ENCODE measurements at regions not wholly inside any gene's neighbourhood (a gene's known extent, or its start where the extent isn't known, plus 50 kb on each side); places are given as distances from the start of the nearest gene placed in this dataset.

DNA sequence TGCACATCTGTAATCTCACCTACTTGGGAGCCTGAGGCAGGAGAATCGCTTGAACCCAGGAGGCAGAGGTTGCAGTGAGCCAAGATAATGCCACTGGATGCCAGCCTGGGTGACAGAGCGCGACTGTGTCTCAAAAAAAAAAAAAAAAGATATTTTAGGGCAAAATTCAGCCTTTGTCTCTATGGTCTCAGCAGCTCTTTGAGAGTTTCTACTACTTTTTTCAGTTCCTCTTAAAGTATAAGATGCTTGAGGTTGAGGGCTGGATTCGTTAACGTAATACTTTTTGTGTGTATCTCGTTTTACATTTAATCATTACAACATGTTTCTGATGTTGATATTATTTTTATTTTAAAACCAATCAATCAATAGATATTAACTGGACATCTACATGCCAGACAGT, 381.2 kb upstream of the TBL1XR1 start:
- DNase-seq = no peak

DNA sequence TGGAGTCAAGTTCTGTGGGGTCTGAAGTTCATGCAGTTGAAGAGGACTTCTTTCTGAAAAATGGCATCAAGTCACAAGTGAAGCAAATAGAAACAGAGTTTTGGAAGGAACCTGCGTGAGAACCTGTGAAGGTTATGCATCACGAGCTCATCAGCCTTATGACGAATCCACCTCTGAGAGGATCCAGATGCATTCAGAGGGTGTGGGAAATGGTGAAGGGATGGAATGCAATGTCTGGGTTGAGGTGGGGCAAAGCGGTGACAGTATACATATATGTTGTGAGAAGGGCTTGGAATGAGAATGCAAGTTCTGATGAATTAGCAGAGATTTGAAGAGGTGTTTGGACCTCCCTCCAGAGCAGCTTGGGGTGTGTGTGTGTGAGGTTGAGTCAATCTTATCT, 382.1 kb upstream of the TBL1XR1 start:
- no peak for DNase-seq

DNA sequence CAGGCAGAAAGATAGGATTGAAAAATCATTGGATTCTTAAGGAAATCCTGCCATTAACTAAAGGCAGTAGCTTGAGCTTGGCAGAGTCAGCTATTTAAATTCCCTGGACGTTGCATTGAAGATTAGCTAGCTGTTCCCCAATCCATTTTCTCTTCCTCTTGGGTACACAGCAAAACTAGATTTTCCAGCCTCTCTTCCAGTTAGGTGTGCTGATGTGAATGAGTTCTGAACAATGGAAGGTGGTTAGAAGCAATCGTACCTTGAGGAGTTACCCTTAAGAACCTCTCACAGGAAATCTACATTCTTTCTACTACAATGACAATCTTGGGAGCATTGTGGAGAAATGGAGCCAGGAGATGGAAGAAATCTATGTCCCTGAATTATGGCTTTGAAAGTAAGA, 383.2 kb upstream of the TBL1XR1 start:
- no peak for DNase-seq

DNA sequence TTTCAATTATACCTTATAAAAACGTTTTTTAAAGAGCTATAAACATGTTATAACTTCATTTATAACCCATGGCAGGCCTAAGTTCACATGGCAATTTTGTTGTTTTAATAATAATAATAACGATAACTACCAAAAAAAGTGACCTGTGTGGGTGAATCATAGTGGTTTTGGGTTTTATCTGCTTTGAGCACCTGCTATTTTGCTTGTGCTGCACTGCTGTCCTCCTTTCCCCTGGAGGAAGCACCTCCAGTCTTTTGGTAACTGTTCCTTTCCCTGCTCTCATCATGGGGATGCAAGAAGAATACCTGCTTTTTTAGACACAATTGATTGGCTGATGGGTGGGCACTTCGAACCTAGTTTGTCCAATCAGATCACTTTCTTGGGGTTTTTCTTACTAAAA, 388.0 kb upstream of the TBL1XR1 start:
- no peak for DNase-seq

DNA sequence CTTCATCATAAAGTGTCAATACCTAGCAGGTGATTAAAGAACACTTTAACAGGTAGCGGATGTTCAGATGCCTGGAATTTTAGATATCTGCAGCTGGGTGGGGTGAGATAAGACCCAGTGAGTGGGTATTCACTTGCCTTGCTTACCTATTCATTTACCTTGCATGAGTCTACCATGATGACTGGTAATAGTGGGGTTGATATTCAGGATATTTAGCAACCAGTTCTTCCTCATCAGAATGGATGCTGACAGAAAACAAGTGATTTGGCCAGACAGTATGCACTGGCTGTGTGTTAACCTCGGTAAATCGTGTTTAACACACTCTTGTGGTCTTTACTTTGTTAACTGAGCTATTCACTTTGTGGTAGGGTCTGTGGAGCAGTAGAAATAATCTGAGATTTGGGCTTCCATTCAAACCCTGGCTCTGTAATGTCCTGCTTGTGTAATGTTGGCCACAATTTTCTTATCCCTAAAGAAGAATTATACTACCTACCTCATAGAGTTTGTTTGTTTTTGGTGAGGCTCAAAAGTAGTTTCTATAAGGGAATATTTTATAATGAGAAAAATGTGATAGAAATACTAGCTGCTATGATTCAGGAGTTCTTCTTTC, 391.9 kb upstream of the TBL1XR1 start:
- no peak for DNase-seq

DNA sequence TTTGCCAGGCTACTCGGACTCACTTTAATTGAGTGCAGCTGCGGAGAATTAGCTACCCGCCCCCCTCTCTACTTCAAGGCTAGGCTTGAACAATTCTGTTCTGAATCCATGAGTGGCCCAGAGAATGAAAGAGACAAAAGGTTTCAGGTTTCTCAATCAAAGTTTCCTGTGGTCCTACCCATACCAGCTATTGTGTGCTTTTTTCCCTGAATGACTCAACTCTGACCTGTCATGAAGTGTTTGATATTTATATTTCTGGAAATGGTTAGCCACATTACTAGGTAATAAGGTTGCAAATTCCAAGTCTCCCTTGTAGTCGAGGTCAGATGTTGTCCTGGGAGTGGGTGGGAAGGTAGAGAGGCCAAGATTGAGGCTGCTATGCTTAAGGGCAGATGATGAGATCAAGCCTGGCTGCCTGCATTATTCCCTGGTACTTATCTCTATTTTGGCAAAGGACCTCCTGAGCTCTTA, 392.7 kb upstream of the TBL1XR1 start:
- DNase-seq = peak; percentile 70

DNA sequence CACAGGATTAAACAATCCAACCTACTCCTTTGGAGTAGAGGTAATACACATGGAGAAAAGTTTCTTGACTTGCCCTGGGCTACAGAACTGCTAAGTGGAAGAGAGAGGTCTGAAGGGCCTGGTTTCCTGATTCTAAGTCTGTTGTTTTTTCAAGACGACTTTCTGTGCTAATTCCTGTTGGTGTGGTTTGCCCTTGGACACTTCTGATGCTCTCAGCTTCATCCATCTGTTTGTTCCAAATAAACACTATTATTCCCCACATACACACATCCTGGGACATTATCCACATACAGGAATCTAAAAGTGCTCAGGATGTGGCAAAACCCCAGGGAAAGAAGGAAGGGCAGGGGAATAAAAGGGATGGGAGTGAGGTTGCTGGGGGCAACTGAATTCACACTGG, 393.5 kb upstream of the TBL1XR1 start:
- no peak for DNase-seq

DNA sequence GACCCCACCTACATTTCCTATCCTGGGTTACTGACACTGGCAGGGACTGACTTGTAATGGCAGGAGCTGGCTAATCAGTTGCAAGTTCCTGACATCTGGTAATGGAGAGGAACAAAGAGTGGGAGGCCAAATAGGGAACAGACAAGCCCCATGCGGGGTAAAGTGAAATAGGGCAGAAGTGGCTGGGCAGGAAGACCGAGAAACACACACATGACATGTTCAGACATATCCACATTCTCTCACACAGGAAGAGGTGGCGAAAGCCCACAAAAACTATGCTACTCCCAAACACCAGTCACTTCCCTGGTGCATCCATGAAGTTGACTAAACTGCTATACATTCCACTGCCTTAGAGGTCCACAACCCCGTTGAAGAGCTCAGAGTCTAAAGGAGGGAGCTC, 394.1 kb upstream of the TBL1XR1 start:
- peak; percentile 11 for DNase-seq

DNA sequence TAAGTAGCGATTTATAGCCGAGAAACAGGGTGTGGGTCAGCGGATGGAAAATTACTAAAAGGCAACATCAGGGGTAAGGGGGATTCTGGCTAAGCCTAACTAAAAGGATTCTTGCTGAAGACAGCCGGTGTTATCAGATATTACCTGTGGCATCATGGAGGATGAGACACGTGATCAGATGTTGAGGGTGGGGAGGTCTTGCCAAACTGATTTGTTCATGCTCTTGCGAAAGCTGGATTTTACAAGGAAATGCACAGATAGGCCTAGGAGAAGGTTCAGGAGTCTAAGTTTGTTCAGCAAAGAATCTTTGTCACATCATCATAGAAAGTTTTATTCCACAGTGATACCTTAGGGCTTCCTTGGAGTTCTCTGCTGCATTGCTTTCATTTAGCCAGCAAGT, 396.8 kb upstream of the TBL1XR1 start:
- DNase-seq = no peak

DNA sequence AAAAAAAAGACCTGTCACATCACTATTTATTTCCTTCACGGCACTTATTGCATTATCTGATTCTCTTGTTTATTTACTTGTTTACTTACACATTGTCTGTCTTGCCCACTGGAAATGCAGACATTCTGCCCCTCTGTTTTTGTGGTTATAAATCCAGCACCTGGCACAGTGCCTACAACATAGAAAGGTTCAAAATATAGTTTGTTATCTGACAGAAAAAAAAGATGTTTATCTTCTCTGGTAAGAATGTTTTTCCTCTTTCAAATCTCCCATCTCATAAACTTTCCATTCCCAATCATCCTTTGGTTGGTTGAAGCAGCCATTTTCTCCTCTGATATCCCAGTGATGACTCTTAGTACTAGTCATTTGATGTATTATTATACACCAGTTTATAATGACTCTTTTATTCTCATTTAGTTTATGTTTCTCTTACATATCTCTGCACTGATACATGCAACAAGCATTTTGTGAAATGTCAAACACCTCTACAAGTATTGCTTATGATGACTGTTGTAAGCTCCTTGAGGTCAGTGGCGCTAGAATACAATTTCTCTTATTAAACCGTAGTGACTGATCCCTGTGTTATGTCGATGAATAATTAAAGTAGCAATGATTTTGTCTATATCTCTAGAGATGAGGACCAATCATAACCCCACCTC, 398.4 kb upstream of the TBL1XR1 start:
- no peak for DNase-seq

DNA sequence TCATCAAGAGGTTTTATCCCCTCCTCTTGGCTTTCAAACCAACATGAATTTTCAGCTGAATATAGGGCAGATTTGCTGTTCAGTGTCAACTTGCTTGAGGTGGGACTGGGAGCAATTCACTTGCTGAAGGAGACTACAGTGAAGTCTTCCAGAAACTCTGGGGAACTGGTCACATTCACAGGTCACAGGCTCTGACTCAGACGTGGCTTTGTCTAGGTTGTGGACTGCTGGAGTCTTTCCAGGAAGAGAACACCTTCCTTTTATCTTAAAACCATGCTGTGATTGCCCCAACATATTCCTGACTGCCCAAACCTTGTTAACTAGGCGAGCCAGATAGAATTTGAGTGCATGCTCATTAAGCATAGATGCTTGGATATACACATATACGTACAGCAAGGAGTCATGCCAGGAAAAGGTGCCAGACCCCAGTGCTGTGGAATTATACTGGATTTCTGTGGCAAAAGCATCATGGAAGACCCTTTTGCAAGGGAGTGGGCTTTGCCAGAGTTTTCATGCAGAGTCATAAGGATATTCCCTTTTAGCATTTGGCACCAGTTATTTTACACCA, 399.1 kb upstream of the TBL1XR1 start:
- DNase-seq = no peak

DNA sequence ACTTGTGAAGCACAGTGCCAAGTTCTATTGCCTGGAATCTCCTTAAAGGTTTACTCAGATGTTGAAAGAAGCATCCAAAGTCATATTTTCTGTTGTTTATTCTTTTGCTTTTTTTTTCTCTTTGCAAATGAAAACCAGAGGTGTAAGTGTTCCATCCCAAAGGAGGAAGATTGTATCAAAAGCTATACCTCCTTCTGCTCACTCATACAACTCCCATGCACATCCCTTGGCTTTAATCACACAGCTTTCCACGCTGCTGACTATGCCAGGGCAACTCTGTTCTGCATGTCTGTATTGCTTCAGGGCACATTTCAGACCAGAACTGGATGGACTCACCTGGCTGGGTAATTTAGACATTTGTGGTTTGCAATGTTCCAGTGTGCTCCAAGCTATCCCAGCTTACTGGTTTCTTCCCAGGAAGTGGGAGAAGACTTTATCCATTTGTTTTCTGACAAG, 399.6 kb upstream of the TBL1XR1 start:
- no peak for DNase-seq

DNA sequence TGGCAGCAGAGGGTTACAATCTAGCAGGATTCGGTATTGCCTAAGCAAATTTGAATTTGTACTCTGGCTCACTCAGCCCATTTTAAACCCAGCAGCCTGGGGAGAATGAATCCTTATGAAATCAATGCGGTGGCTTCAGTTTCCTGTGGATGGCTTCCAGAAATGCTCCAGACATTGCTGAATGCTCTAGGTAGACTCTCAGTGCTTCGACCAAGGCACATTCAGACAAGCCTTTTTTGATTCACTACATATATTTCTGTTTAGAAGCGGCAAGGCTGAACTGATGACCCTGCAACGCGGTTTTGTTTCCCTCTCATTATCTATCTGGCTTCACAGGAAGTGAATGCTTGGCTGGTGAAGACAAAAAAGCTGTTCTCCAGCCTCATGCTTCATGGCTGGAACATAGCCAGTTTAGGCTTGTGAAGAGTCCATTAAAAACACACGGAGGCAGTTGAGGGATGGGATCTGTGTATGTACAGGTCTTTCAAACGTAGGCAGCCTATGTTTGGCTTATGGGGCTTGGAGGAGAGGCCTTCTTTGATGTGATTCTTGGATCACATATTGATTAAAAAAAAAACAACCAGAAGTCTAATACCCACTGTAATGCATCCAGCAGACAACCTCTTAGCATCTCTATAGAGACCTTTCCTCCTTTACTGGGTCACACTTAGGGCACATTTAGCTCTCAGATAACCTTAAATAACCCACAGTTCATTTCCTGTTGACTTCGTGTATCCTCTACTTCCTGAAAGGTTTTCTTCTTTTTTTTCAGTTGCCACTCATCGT, 400.2 kb upstream of the TBL1XR1 start:
- peak; percentile 33 for DNase-seq

DNA sequence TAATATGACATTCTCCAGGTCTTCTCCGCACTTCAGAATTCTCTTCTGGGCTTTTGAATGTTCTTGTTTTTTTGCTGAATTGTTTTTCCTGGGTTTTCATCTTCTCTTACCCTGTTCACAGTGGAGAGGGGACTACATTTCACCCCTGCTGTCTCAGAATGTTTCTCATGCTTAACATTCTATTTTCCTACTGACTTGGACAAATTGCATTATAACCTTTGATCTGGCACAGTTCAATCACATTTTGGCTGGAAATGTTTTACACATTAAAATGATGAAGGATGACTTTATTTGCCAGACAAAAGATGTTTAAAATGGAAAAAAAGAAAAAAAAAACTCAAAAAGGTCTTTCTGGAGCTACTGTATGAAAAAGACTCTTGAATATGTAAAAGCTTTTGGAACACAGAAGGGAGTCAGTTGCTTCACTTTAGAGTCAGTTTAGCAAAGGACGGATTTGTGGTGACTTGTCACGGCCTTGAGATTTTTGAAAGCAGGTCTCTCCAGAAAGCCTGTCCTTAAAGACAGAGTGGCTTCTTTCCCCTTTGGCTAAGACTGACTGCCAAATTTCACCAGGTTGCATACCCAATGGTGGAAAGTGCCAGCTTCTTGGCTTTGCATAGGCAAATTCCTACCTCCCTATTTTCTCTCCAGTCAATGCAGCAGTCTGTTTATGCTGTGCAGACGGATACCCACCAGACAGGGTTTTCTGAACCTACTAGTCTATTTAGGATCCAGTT, 401.0 kb upstream of the TBL1XR1 start:
- DNase-seq = no peak

DNA sequence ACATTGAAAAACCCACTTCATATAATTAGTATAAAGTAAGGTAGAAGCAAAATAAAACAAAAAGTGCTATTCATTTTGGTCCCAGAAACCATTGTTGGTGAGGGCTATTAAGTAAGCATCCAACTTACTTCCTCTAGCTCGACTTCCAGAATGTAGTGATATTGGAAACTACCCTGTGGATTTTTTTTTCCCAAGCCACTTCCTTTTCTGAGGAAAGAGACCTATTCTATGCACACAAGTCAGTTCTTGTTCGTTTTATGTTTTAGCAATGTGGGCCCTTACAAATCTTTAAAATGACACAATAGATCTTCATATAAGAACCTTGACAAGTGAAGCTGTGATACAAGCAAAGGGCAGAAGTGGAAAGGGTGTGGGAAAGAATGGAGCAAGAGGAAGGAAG, 402.0 kb upstream of the TBL1XR1 start:
- DNase-seq = no peak

DNA sequence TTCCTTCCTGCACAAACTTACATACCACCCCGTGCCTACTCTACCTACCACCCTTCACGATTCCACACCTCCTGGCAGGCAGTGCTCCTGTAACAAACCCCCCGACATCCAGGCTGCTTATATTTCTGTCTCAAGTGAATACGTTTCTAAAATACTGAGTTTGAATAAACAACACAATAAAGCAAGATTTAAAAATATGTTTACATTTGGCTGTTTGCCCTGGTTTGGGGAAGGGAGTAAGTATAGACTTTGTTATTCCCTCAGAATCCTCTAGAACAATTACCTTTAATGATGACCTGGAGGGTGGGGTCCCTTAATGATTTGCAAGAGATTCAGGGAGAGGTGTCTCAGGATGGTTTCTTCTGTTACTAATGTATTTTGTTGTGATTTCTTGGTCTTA, 402.6 kb upstream of the TBL1XR1 start:
- DNase-seq = no peak

DNA sequence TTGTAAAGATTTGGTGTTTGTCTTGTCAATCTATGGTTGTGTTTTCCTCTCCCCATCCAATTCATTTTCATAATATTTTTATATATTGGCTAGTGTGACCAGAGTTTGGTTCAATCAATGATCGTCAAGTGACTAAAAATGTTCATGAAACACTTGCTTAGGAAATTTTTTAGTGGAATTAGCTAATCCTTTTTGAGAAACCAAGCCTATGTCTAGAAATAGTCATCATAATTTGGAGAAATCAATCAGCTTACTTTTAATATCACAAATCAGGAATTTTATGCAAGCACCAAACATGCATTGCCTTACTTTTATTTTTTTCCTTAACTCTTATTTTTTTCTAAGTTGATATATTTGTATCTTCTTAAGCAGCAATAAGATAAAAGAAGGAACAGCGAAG, 403.1 kb upstream of the TBL1XR1 start:
- DNase-seq = no peak

DNA sequence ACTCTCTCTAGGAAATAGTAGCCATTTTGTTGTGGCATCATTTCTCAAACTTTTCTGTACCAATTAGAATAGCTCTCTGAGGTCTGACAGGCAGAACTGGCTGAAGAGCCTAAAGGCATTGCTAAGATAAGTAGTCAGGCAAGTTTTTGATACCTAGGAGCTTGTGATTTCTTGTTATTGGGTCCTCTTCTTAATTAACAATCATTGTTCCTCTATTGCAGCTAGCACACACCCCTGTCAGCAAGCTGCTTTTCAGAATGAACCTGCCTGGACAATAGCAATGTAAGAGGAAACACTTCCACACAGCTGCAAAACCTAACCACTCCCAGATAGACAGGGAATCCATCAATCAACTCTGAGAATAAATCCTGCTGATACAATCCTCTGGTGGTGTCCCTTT, 403.9 kb upstream of the TBL1XR1 start:
- DNase-seq = no peak

DNA sequence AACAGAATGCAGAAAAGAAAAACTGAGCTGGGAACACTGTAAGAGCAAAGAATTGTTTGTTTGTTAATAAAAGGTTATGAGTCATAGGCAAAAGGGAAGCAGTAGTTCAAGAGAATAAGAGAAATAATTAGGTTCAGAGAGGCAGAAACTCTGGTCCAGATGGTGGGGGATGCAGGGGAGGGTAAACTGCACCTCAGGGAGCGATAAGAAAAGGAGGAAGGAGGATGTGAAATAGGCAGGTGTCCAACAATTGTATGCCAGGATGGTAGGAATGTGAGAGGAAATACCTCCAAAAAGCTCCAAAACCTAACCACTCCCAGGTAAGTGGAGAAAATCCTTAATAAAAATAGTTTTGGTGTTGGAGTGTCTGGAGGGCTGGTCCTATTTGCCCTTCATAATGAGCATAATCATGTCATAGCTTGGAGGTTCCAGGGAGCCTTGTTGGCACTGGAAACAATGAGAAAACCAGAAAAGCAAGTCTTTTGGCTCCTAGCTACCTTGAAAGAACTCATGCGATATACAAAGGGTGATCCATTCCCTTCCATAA, 405.4 kb upstream of the TBL1XR1 start:
- no peak for DNase-seq

DNA sequence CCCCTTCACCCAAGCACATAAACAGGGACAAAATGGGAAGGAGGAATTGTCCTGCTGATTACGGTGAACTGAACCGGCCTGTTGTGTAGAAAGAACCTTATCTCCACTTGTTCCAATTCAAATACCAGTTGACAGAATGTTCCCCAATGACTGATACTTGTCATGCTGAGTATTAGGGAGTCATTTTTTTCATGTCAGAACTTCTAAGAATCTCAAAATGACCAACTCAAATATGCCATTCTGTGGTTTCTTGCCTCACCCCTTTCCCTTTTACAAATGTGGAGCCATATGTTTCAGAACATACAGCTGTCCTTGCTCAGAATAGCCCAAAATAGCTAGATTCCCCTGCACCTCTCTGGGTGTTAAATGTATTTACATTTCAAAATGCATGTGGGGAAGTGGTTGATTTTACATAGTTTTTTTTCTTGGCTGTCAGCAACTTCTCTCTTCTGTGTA, 405.9 kb upstream of the TBL1XR1 start:
- peak; percentile 24 for DNase-seq

DNA sequence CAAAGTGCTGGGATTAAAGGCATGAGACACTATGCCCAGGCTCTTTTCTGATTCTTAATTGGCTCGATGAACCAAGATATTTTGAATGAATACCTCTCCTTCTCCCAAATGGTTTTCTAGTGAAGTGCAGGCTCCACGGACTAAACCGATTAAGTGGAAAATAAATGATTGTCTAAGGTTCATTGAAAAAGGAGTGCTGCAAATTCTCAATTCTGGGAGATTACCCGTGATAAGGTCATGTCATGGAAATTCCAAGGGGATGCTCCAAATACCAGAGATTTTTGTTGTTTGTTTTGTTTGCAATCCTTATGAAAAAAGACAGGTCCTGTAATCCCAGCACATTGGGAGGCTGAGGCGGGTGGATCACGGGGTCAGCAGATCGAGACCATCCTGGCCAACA, 406.9 kb upstream of the TBL1XR1 start:
- DNase-seq = no peak

DNA sequence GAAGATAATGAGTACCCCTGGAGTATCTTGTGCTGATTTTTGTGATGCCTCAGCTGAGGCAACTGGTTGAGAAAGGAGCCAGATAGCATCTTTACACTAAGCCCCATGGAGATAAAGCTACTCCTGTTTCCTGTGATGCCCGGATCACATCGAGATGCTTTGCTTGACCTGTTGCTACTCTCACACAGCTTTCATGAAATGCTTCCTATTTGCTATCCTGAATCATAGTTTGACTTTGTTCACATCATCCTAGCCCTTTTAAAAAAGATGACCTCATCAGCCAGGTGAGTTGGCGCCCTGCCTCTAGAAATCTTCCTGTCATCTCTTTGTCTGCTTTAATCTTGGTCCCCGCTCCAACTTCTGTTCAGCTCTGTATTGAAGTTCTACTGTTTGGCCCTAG, 409.6 kb upstream of the TBL1XR1 start:
- DNase-seq = no peak

DNA sequence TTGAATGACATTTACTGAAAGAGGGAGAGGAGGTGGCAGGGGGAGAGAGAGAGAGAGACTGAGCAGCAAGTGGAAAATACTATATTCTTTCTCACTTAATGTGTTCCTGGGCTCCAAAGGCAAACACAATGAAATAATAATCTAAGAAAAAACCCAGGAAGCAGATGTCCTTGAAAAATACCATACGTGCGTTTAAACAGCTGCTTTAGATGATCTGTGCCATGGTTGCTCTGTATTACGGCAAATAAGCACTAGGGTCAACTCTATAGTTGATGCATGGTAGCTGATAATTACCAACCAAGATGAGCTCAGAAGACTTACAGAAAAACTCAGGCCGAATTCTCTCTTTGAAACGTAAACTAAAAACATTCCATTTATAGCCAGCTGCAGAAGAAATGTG, 410.3 kb upstream of the TBL1XR1 start:
- DNase-seq = no peak
